DND-41 (cell line): ENCODE measurements at regions not wholly inside any gene's neighbourhood (a gene's known extent, or its start where the extent isn't known, plus 50 kb on each side); places are given as distances from the start of the nearest gene placed in this dataset.

Experiments used
- ATAC-seq: fragments of 200-7000 bp; cut with Tn5 transposase; 3 replicates; pipeline ENCODE4 v1.9.1; 2021; ENCODE audit warnings: low read depth; ENCODE audit not compliant: insufficient read depth
- DNase-seq: peaks from one replicate; pipeline ENCODE4 v3.0.0-alpha.2; 2020
- H2AFZ ChIP-seq: 2 replicates; pipeline ENCODE4 v1.6.0; 2012; ENCODE audit warnings: low read depth, low read length
- H3K27ac ChIP-seq: 2 replicates; pipeline ENCODE4 v1.5.1; 2012; ENCODE audit warnings: low read length, inconsistent platforms
- H3K27me3 ChIP-seq: fragments of 200-600 bp; sonication (generic); 2 replicates; pipeline ENCODE4 v1.6.0; 2012; ENCODE audit warnings: low read length, mild to moderate bottlenecking, inconsistent platforms; ENCODE audit not compliant: insufficient read depth, poor library complexity
- H3K36me3 ChIP-seq: 2 replicates; pipeline ENCODE4 v1.5.1; 2012; ENCODE audit warnings: low read length, inconsistent platforms; ENCODE audit not compliant: insufficient read depth
- H3K4me1 ChIP-seq: 2 replicates; pipeline ENCODE4 v1.5.1; 2012; ENCODE audit warnings: mild to moderate bottlenecking, low read length; ENCODE audit not compliant: insufficient read depth
- H3K4me2 ChIP-seq: 2 replicates; pipeline ENCODE4 v1.6.0; 2012; ENCODE audit warnings: mild to moderate bottlenecking, moderate library complexity, low read length, inconsistent platforms; ENCODE audit not compliant: insufficient read depth
- H3K4me3 ChIP-seq, 2 experiments: fragments of 200-600 bp in 1 of 2; shearing (Covaris generic) in 1 of 2; 2 replicates each; pipeline ENCODE4 v1.5.1; 2012 to 2016; ENCODE audit warnings: inconsistent platforms in 2 of 2, low read length in 2 of 2, mild to moderate bottlenecking in 2 of 2, low read depth in 1 of 2, moderate library complexity in 1 of 2
- H3K79me2 ChIP-seq: 2 replicates; pipeline ENCODE4 v1.6.0; 2012; ENCODE audit warnings: low read length, inconsistent platforms; ENCODE audit not compliant: insufficient read depth
- H3K9ac ChIP-seq: 2 replicates; pipeline ENCODE4 v1.6.0; 2012; ENCODE audit warnings: low read depth, mild to moderate bottlenecking, inconsistent platforms, low read length, moderate library complexity
- H3K9me3 ChIP-seq: 2 replicates; pipeline ENCODE4 v1.5.1; 2012; ENCODE audit warnings: low read length, moderate library complexity, mild to moderate bottlenecking, inconsistent platforms; ENCODE audit not compliant: insufficient read depth, severe bottlenecking
- H4K20me1 ChIP-seq: 2 replicates; pipeline ENCODE4 v1.6.0; 2012; ENCODE audit warnings: low read length; ENCODE audit not compliant: insufficient read depth
- EZH2 ChIP-seq: IDR thresholded peaks from 3 replicates; pipeline ENCODE4 v1.6.1; 2012; ENCODE audit warnings: borderline replicate concordance, low read depth, mild to moderate bottlenecking, moderate library complexity, low read length, inconsistent platforms; ENCODE audit not compliant: severe bottlenecking
- TF ChIP-seq, protein P1 (sequence below): IDR thresholded peaks from 2 replicates; pipeline ENCODE4 v1.5.1; 2012; ENCODE audit warnings: borderline replicate concordance, low read length, moderate library complexity, mild to moderate bottlenecking; ENCODE audit not compliant: poor library complexity, severe bottlenecking; ENCODE audit errors: extremely low read depth

DNA sequence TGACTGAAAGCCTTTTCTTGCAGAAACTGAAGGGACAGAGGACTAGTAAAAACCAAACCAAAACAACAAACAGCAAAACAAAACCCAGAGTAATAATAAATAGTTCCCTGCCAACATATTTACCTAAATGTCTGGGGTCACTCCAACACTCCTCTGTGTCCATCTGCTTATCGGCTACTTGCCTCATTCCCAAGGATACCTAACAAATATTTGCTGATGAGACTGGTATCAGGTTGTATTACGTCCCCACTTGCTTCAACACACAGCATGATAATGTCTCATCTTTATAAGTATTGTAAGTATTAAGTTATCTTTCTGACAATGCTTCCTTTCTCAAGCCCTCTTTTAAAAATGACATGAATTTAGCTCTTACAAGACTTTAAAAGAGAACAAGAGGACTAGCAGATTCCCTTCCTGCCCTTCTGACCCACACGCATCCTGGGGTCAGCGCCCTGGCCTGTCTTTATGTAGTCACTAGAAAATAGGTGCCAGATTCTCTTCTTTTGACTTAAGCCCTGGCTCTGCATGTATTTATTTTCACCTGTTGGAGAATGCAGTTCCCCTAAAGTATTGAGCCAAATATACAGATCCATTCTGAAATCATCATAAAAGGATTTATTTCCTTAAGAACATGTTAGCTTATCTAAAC, 110.2 kb downstream of the SEM1 start:
- Histone ChIP-seq H4K20me1 (no peaks in the 10 kb centered on the region), H3K4me1 (no peaks in the 10 kb centered on the region), H3K4me2 (no peak overlapping the region), H3K27ac (no peak overlapping the region), H3K9ac (no peak overlapping the region), H3K27me3 (no peaks in the 10 kb centered on the region), H3K9me3 (no peaks in the 10 kb centered on the region), H3K79me2 (no peaks in the 10 kb centered on the region), H3K36me3 (no peaks in the 10 kb centered on the region), H2AFZ (no peak overlapping the region), H3K4me3 (no peak overlapping the region)
- no peak for DNase-seq
- ATAC-seq, result no peak
- no peak for TF ChIP-seq EZH2
- TF ChIP-seq, protein P1, sequence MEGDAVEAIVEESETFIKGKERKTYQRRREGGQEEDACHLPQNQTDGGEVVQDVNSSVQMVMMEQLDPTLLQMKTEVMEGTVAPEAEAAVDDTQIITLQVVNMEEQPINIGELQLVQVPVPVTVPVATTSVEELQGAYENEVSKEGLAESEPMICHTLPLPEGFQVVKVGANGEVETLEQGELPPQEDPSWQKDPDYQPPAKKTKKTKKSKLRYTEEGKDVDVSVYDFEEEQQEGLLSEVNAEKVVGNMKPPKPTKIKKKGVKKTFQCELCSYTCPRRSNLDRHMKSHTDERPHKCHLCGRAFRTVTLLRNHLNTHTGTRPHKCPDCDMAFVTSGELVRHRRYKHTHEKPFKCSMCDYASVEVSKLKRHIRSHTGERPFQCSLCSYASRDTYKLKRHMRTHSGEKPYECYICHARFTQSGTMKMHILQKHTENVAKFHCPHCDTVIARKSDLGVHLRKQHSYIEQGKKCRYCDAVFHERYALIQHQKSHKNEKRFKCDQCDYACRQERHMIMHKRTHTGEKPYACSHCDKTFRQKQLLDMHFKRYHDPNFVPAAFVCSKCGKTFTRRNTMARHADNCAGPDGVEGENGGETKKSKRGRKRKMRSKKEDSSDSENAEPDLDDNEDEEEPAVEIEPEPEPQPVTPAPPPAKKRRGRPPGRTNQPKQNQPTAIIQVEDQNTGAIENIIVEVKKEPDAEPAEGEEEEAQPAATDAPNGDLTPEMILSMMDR, result no peak

DNA sequence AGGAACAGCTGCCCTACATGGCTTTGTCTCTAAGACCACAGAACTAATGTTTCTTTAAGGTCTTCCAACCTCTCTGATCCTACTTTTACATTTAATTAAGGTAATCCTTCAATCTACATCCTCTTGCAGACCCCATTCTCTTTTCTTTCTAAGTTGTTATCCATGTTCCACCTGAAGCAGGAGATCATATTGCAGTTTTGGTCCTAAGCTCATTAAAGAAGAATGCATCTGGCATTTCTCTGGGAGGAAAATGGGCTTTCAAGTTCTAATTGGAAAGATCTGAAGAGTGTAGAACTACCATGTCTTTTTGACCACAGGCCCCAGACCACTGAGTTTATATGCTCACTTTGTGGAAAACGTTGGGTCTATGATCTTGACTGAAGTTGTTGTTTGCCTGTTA, 111.2 kb downstream of the SEM1 start:
- Histone ChIP-seq H4K20me1 (no peaks in the 10 kb centered on the region), H3K27me3 (no peaks in the 10 kb centered on the region), H3K36me3 (no peaks in the 10 kb centered on the region), H3K79me2 (no peaks in the 10 kb centered on the region), H3K4me2 (no peak overlapping the region), H3K9ac (no peak overlapping the region), H3K9me3 (no peaks in the 10 kb centered on the region), H2AFZ (no peak overlapping the region), H3K4me1 (no peaks in the 10 kb centered on the region), H3K27ac (no peak overlapping the region), H3K4me3 (no peak overlapping the region)
- no peak for ATAC-seq
- TF ChIP-seq EZH2, result no peak
- TF ChIP-seq, protein P1, result no peak
- DNase-seq, result no peak

DNA sequence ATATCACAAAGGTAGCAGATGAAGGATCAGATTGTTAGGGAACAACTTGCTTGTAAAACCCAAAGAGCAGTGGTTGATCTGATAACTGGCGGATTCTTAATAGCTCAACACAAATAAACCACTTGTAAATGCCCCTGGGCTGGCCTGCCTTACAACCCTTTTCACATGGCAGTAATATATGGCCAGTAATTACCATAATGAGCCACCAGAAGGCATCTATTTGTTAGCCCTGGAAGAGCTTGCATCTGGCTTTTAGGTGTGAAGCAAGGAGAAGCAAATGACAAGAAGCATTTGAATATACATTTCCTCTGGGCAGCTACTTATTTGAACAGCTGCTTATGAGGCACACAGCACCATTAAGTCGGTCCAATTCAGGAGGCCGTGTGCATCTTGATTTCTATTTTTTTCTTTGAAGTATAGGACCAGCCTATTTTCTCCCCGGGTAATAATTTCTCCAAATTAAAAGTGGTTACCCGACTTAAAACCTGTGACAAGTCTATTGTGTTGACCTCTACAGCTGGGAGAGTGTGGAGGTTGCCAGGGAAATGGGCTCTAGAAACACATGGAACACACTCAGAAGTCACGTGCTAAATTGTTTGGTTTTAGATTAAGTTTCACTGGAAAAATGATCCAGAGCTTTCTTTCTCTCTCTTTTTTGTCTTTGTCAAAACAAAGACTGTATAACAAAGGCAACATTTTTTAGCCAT, 113.4 kb downstream of the SEM1 start:
- H3K79me2 ChIP-seq, result no peaks in the 10 kb centered on the region
- no peak overlapping the region for H3K4me2 ChIP-seq
- no peak overlapping the region for H3K9ac ChIP-seq
- TF ChIP-seq, protein P1, result no peak
- no peak for TF ChIP-seq EZH2
- no peak overlapping the region for H2AFZ ChIP-seq
- no peaks in the 10 kb centered on the region for H4K20me1 ChIP-seq
- H3K36me3 ChIP-seq, result no peaks in the 10 kb centered on the region
- no peaks in the 10 kb centered on the region for H3K27me3 ChIP-seq
- DNase-seq, result no peak
- H3K4me3 ChIP-seq, result no peak overlapping the region
- no peak overlapping the region for H3K27ac ChIP-seq
- ATAC-seq, result no peak
- no peaks in the 10 kb centered on the region for H3K4me1 ChIP-seq
- H3K9me3 ChIP-seq, result no peaks in the 10 kb centered on the region
